Lower lobe of right lung (tissue), 2 donors: ENCODE measurements at regions not wholly inside any gene's neighbourhood (a gene's known extent, or its start where the extent isn't known, plus 50 kb on each side); places are given as distances from the start of the nearest gene placed in this dataset.
"Not testable (repeated sequence)": the region's sequence is repeated elsewhere in the genome, so short reads cannot be mapped to it uniquely, and the experiment has no call there.

Experiments
- ATAC-seq, 2 donors: fragments of 200-7000 bp; cut with Tn5 transposase; one replicate each; pipeline ENCODE4 v1.9.1; 2020 to 2022; ENCODE audit warnings: mild to moderate bottlenecking in 2 of 2, moderate library complexity in 2 of 2
- DNase-seq: peaks from one replicate; pipeline ENCODE4 v3.0.0-alpha.2; 2020
- H3K27ac ChIP-seq: fragments of 200-600 bp; one replicate; pipeline ENCODE4 v1.8.0; 2022
- H3K27me3 ChIP-seq: fragments of 200-600 bp; one replicate; pipeline ENCODE4 v1.8.0; 2022; ENCODE audit warnings: low read depth
- H3K36me3 ChIP-seq: fragments of 200-600 bp; one replicate; pipeline ENCODE4 v1.8.0; 2022; ENCODE audit warnings: mild to moderate bottlenecking
- H3K4me1 ChIP-seq: fragments of 200-600 bp; one replicate; pipeline ENCODE4 v1.8.0; 2022
- H3K4me3 ChIP-seq: fragments of 200-600 bp; one replicate; pipeline ENCODE4 v1.8.0; 2022; ENCODE audit warnings: mild to moderate bottlenecking
- H3K9me3 ChIP-seq: fragments of 200-600 bp; one replicate; pipeline ENCODE4 v1.8.0; 2022
- intact Hi-C: fragments of 100-400 bp; cut with DNase I; formaldehyde crosslinking; loops from one replicate; pipeline ENCODE4 v1.11.0; 2022
- TF ChIP-seq, protein P1 (sequence below): fragments of 200-600 bp; IDR thresholded peaks from one replicate; pipeline ENCODE4 v1.8.0; 2022; ENCODE audit warnings: antibody characterized with exemption, mild to moderate bottlenecking
- donor health status: DM: no; HTN: yes; CAD: no; lungs with severe emphysema.

DNA sequence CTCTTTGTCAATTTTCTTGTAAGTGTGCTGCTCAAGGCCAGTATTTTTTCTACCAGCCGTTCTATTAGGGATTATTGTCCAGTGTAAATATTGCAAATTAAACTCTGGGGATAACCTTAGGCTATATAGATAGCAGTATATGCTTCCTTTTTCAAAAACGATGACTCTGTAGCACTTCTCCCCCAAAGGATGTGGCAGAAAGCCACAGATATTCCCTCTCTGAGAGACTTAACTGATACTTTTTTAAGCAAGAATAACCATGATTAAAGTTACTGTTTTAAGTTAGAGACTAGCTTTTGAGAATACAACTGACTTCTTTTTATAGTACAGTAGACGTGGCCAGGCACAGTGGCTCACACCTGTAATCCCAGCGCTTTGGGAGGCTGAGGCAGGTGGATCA is 130.0 kb downstream of the FHIP1A start:
- Histone ChIP-seq H3K27me3 (no peaks in the 10 kb centered on the region), H3K9me3 (no peaks in the 10 kb centered on the region), H3K36me3 (no peaks in the 10 kb centered on the region), H3K27ac (no peak overlapping the region), H3K4me1 (no peaks in the 10 kb centered on the region), H3K4me3 (no peak overlapping the region)
- TF ChIP-seq, protein P1, sequence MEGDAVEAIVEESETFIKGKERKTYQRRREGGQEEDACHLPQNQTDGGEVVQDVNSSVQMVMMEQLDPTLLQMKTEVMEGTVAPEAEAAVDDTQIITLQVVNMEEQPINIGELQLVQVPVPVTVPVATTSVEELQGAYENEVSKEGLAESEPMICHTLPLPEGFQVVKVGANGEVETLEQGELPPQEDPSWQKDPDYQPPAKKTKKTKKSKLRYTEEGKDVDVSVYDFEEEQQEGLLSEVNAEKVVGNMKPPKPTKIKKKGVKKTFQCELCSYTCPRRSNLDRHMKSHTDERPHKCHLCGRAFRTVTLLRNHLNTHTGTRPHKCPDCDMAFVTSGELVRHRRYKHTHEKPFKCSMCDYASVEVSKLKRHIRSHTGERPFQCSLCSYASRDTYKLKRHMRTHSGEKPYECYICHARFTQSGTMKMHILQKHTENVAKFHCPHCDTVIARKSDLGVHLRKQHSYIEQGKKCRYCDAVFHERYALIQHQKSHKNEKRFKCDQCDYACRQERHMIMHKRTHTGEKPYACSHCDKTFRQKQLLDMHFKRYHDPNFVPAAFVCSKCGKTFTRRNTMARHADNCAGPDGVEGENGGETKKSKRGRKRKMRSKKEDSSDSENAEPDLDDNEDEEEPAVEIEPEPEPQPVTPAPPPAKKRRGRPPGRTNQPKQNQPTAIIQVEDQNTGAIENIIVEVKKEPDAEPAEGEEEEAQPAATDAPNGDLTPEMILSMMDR, result no peak
- ATAC-seq (no peak), DNase-seq (no peak)
- intact Hi-C loops, result no loop called here

GRCh38 chr4:151540728-151541388 is 131.9 kb downstream of the FHIP1A start:
- Histone ChIP-seq H3K27ac (no peak overlapping the region), H3K27me3 (no peaks in the 10 kb centered on the region), H3K9me3 (no peaks in the 10 kb centered on the region), H3K4me3 (no peak overlapping the region), H3K36me3 (no peaks in the 10 kb centered on the region), H3K4me1 (no peaks in the 10 kb centered on the region)
- TF ChIP-seq, protein P1, result no peak
- no peak for DNase-seq
- intact Hi-C loops, result no loop called here
- ATAC-seq, result peak; percentile 61 to 87

DNA sequence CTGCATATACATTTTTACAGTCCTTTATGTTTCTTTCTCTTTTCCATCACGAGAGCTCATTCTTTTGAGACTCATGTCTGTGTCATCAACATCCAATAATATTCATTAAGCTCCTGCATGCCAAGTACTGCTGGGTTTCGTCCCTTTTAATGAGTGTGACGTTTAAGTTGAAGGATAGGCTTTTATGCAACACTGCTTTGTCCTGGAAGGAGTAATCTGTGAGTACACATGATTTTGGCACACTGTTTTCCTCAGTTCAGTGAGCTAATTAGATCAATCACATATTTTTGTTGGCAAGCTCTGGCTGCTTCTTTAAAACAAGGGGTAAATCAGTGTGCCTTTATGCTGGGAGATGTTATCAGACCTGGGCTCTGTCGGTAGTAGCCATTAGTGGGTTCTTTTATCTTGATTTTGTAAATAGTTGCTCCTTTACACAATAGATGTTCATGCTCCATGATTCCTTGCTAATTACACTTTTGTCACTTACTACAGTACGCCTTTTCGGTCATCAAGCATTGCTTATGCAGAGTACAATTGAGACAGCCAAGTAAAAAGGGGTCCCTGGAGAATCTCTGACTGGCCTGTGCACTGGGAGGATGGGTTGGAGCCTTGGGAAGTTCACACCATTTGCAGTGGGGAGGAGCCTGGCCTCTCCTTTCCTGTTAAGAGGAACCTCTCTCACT is 132.6 kb downstream of the FHIP1A start:
- peak in 1 of 2 donors; percentile 26 for ATAC-seq
- no peak overlapping the region for H3K4me3 ChIP-seq
- DNase-seq, result no peak
- no peaks in the 10 kb centered on the region for H3K9me3 ChIP-seq
- TF ChIP-seq, protein P1, result no peak
- H3K4me1 ChIP-seq, result no peaks in the 10 kb centered on the region
- H3K27me3 ChIP-seq, result no peaks in the 10 kb centered on the region
- H3K27ac ChIP-seq, result no peak overlapping the region
- H3K36me3 ChIP-seq, result no peaks in the 10 kb centered on the region
- intact Hi-C loops, result no loop called here

DNA sequence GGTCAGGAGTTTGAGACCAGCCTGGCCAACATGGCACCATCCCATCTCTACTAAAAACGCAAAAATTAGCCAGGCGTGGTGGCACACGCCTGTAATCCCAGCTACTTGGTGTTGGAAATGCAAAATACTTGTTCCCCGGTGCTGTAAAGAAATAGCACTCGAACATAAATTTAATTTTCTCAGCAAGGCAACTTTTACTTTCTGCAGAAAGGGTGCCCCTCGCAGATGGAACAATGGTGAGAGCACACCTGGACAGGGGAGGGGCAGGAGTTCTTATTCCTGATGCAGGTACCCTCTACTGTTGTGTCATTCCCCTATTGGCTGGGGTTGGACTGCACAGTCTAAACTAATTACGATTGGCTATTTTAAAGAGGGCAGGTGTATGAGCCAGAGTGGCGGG is 139.7 kb downstream of the FHIP1A start:
- DNase-seq, result no peak
- intact Hi-C loops, result no loop called here
- Histone ChIP-seq H3K27ac (no peak overlapping the region), H3K4me1 (no peaks in the 10 kb centered on the region), H3K9me3 (peaks cover 9% of the 10 kb centered on the region), H3K36me3 (no peaks in the 10 kb centered on the region), H3K27me3 (no peaks in the 10 kb centered on the region), H3K4me3 (no peak overlapping the region)
- TF ChIP-seq, protein P1, result no peak
- no peak for ATAC-seq

DNA sequence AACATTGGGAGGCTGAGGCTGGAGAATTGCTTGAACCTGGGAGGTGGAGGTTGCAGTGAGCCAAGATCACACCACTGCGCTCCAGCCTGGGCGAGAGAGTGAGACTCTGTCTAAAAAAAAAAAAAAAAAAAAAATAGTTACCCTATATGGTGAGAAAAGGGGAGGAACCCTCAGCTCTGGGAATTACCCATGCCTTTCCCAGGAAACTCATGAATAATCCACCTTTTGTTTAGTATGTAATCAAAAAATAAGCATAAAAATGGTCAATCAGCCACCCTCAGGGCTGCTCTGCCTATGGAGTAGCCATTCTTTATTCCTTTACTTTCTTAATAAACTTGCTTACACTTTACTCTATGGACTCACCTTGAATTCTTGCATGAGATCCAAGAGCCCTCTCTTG is 140.4 kb downstream of the FHIP1A start:
- ATAC-seq, result not testable (repeated sequence)

GRCh38 chr4:151553874-151554273 is 144.9 kb downstream of the FHIP1A start:
- no peak overlapping the region for H3K4me3 ChIP-seq
- peaks cover 2% of the 10 kb centered on the region for H3K9me3 ChIP-seq
- no peak overlapping the region for H3K27ac ChIP-seq
- H3K27me3 ChIP-seq, result no peaks in the 10 kb centered on the region
- DNase-seq (no peak), ATAC-seq (no peak)
- TF ChIP-seq, protein P1, result no peak
- H3K4me1 ChIP-seq, result no peaks in the 10 kb centered on the region
- intact Hi-C loops, result no loop called here
- no peaks in the 10 kb centered on the region for H3K36me3 ChIP-seq

More for the DNA sequence above, 140.4 kb downstream of the FHIP1A start:
- H3K9me3 ChIP-seq, H3K36me3 ChIP-seq, H3K27ac ChIP-seq, intact Hi-C loops, H3K27me3 ChIP-seq, H3K4me3 ChIP-seq, DNase-seq, H3K4me1 ChIP-seq: not testable (repeated sequence)
